Right atrium auricular region (tissue), 2 donors: ENCODE measurements at regions not wholly inside any gene's neighbourhood (a gene's known extent, or its start where the extent isn't known, plus 50 kb on each side); places are given as distances from the start of the nearest gene placed in this dataset.

Source experiments
- DNase-seq: peaks from one replicate; pipeline ENCODE4 v3.0.0-alpha.2; 2019; ENCODE audit warnings: low spot score
- H3K27ac ChIP-seq, 2 donors: fragments of 200-600 bp; sonication (generic); 1 replicate in 1 of 2; 2 replicates in 1 of 2; pipeline ENCODE4 v1.5.1; 2016 to 2019
- H3K27me3 ChIP-seq, 2 donors: fragments of 200-600 bp; sonication (generic); one replicate each; pipeline versions ENCODE4 v1.5.1 to v1.6.0; 2017 to 2019
- H3K36me3 ChIP-seq: fragments of 200-600 bp; sonication (generic); one replicate; pipeline ENCODE4 v1.5.1; 2016
- H3K4me1 ChIP-seq, 2 donors: fragments of 200-600 bp; sonication (generic); one replicate each; pipeline versions ENCODE4 v1.5.1 to v1.6.0; 2017 to 2019
- H3K4me3 ChIP-seq, 2 donors: fragments of 200-600 bp; sonication (generic); 1 replicate in 1 of 2; 2 replicates in 1 of 2; pipeline ENCODE4 v1.5.1; 2017 to 2019; ENCODE audit warnings: mild to moderate bottlenecking in 1 of 2, moderate library complexity in 1 of 2
- H3K9me3 ChIP-seq, 2 donors: fragments of 200-600 bp; sonication (generic); one replicate each; pipeline ENCODE4 v1.5.1; 2019
- TF ChIP-seq, protein P1 (sequence below), 2 donors: fragments of 200-600 bp; sonication (generic); IDR thresholded peaks; one replicate each; pipeline ENCODE4 v1.5.1; 2019; ENCODE audit warnings: antibody characterized with exemption in 2 of 2

- Histone ChIP-seq H3K36me3 (no peaks in the 10 kb centered on the region), H3K27ac (no peak overlapping the region), H3K4me3 (no peak overlapping the region), H3K9me3 (no peaks in the 10 kb centered on the region), H3K4me1 (no peaks in the 10 kb centered on the region), H3K27me3 (no peaks in the 10 kb centered on the region)
- peak; percentile 55 for DNase-seq
- TF ChIP-seq, protein P1, sequence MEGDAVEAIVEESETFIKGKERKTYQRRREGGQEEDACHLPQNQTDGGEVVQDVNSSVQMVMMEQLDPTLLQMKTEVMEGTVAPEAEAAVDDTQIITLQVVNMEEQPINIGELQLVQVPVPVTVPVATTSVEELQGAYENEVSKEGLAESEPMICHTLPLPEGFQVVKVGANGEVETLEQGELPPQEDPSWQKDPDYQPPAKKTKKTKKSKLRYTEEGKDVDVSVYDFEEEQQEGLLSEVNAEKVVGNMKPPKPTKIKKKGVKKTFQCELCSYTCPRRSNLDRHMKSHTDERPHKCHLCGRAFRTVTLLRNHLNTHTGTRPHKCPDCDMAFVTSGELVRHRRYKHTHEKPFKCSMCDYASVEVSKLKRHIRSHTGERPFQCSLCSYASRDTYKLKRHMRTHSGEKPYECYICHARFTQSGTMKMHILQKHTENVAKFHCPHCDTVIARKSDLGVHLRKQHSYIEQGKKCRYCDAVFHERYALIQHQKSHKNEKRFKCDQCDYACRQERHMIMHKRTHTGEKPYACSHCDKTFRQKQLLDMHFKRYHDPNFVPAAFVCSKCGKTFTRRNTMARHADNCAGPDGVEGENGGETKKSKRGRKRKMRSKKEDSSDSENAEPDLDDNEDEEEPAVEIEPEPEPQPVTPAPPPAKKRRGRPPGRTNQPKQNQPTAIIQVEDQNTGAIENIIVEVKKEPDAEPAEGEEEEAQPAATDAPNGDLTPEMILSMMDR (IDR thresholded peaks at IDR 0.05) = no peak
These were observed 112.0 kb downstream of the CYP26B1 start for GRCh38 chr2:72035518-72036172.

DNA sequence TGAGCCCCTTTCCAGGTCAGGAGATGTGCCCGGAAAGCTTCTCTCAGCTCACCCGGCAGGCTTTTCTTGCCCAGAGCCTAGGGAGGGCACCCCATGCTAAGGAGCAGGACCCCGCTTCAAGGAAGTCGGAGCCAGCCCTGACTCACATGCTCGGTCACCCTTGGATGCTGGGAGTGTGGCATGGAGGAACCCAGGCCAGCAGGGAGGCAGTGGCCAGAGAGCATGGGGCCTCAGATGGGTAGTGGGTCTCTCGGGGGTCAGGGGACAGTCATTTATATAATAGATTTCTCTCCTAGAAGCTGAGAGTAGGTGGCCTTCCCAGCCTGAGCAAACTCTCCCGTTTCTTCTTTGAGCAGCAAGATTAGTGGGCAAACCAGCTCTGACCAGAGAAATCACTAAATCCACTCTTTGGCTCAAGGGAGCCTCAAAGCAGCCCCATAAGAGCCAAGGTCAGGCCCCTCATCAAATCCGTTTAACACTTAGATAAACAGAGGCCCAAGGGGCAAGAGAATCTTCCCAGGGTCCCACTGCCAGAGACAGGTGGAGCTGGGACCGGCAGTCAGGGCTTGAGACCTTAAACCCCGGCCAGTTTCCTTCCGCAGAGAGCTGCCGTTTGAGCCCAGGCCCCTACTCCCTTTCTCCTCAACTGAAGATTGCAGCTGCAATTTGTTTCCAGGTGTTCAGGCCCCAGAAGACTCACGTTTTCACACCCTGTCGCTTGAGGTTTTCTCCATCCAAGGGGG is 113.1 kb downstream of the CYP26B1 start:
- H3K4me1 ChIP-seq = no peaks in the 10 kb centered on the region
- peak; percentile 46 for DNase-seq
- no peak overlapping the region for H3K27ac ChIP-seq
- no peaks in the 10 kb centered on the region for H3K36me3 ChIP-seq
- no peak overlapping the region for H3K4me3 ChIP-seq
- no peaks in the 10 kb centered on the region for H3K27me3 ChIP-seq
- no peaks in the 10 kb centered on the region for H3K9me3 ChIP-seq
- TF ChIP-seq, protein P1 (IDR thresholded peaks at IDR 0.05) = no peak

DNA sequence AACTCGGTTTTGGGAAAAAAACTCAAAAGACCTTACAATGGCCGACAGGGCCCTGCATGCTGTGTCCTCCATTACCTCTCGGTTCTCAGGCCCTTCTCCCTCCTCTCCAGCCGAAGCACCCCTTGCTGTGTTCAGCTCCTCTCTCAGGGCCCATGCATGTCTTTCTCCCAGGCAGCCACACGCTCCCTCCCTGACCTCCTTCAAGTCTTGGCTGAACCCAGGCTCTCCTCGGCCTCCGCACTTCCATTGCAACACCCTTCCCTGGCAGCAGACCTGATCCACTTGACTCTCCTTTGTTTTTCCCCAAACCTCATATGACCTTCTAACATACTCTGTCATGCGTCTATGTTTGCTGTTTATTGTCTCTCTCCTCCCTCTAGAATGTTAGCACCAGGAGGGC is 114.0 kb downstream of the CYP26B1 start:
- Histone ChIP-seq H3K36me3 (no peaks in the 10 kb centered on the region), H3K4me3 (no peak overlapping the region), H3K4me1 (no peaks in the 10 kb centered on the region), H3K9me3 (no peaks in the 10 kb centered on the region), H3K27ac (no peak overlapping the region), H3K27me3 (no peaks in the 10 kb centered on the region)
- peak; percentile 60 for DNase-seq
- TF ChIP-seq, protein P1 (IDR thresholded peaks at IDR 0.05) = no peak

DNA sequence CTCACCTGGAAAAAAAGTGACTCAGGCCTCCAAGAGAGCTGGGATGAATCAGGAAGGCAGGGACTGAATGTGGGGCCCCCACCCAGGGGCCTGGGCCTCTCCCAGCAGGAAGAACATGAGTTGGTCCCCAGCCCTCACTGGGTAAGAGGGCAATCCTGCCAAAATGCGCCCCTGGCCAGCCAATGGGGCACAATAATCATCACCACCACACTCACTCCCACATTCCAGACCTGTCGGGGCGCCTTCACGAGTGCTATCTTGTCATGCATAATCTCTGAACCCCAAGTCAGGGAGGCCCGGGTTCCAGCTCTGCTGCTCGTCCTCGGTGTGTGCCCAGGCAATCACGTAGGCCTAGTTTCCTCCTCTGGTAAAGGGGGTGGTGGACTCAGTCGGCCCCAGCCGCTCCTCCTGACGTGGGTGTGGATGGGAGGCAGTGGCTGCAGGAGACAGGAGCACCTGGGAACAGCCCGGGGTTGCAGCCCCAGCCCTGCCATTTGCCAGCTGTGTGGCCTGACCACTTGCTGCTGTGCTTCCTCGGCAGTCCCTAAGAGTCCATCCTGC is 115.1 kb downstream of the CYP26B1 start:
- H3K36me3 ChIP-seq = no peaks in the 10 kb centered on the region
- no peaks in the 10 kb centered on the region for H3K4me1 ChIP-seq
- H3K27ac ChIP-seq = no peak overlapping the region
- no peaks in the 10 kb centered on the region for H3K9me3 ChIP-seq
- no peak overlapping the region for H3K4me3 ChIP-seq
- H3K27me3 ChIP-seq = no peaks in the 10 kb centered on the region
- peak; percentile 44 for DNase-seq
- TF ChIP-seq, protein P1 (IDR thresholded peaks at IDR 0.05) = no peak

DNA sequence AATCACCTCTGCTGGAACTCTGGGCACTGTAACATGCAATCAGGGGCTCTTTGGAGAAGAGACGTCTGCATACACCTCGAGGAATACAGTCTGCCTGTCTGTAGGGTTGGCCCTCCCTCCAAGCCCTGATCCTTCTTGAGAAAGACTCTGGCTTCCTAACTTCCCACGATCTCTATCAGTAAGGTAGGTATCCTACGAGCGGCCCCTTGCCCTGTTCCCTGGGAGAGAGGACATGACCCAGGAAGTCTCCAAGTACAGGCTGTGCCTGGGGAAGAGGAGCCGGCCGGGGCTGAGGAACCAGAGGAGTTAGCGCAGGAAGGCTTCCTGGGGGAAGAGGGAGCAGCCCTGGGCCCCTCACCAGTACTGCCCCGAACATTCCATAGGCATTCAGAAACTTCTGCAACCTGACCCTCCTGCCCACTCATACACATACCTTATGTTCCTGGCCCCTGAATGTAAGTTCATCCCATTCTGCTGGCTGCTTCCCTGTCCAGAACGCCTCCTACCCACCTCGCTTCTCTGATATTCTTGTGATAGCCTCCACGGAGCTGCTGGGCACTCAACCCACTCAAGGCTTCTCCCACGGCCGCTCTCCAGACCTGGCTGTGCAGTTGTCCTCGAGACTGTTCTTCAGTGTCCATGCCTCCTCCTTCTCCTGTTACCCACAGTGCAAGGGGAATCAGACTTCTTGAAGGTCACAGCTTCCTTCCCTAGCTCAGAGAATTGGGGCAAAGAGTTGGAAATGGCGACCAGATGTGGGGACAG is 116.1 kb downstream of the CYP26B1 start:
- peak; percentile 9 for DNase-seq

More for the DNA sequence above, 116.1 kb downstream of the CYP26B1 start:
- no peaks in the 10 kb centered on the region for H3K9me3 ChIP-seq
- H3K4me1 ChIP-seq = no peaks in the 10 kb centered on the region
- no peaks in the 10 kb centered on the region for H3K36me3 ChIP-seq
- no peak overlapping the region for H3K4me3 ChIP-seq
- TF ChIP-seq, protein P1 (IDR thresholded peaks at IDR 0.05) = no peak
- H3K27ac ChIP-seq = no peak overlapping the region
- H3K27me3 ChIP-seq = no peaks in the 10 kb centered on the region
